Tibial artery (tissue), 4 donors: ENCODE measurements at regions not wholly inside any gene's neighbourhood (a gene's known extent, or its start where the extent isn't known, plus 50 kb on each side); places are given as distances from the start of the nearest gene placed in this dataset.
"Not testable (repeated sequence)": the region's sequence is repeated elsewhere in the genome, so short reads cannot be mapped to it uniquely, and the experiment has no call there.

Source experiments
- DNase-seq, 2 donors: peaks; one replicate each; pipeline ENCODE4 v3.0.0-alpha.2; 2019
- H3K27ac ChIP-seq, 2 donors: fragments of 200-600 bp; sonication (generic) in 1 of 2; 1 replicate in 1 of 2; 2 replicates in 1 of 2; pipeline ENCODE4 v1.5.1; 2018 to 2019; ENCODE audit warnings: mild to moderate bottlenecking in 1 of 2
- H3K27me3 ChIP-seq, 2 donors: fragments of 200-600 bp; sonication (generic) in 1 of 2; one replicate each; pipeline versions ENCODE4 v1.5.1 to v1.6.0; 2016 to 2019
- H3K36me3 ChIP-seq, 3 donors: fragments of 200-600 bp; sonication (generic) in 2 of 3; one replicate each; pipeline ENCODE4 v1.5.1; 2016 to 2019; ENCODE audit warnings: mild to moderate bottlenecking in 2 of 3
- H3K4me1 ChIP-seq, 4 donors: fragments of 200-600 bp; sonication (generic) in 2 of 4; 1 replicate in 3 of 4; 2 replicates in 1 of 4; pipeline ENCODE4 v1.5.1; 2016 to 2019
- H3K4me3 ChIP-seq, 2 donors: fragments of 200-600 bp; sonication (generic) in 1 of 2; 1 replicate in 1 of 2; 2 replicates in 1 of 2; pipeline ENCODE4 v1.5.1; 2018 to 2019; ENCODE audit warnings: mild to moderate bottlenecking in 2 of 2
- H3K9me3 ChIP-seq, 3 donors: fragments of 200-600 bp; sonication (generic) in 1 of 3; one replicate each; pipeline ENCODE4 v1.5.1; 2016 to 2019
- intact Hi-C: fragments of 100-400 bp; cut with DNase I; formaldehyde crosslinking; loops from one replicate; pipeline ENCODE4 v1.15.0; 2023; ENCODE audit warnings: low total_unique reads
- TF ChIP-seq, protein P1 (sequence below), 2 experiments: fragments of 200-600 bp in 1 of 2; fragments of 450-650 bp in 1 of 2; IDR thresholded peaks; one replicate each; pipeline ENCODE4 v1.5.1; 2017 to 2019; ENCODE audit warnings: antibody characterized with exemption in 2 of 2, mild to moderate bottlenecking in 1 of 2, moderate library complexity in 1 of 2

DNA sequence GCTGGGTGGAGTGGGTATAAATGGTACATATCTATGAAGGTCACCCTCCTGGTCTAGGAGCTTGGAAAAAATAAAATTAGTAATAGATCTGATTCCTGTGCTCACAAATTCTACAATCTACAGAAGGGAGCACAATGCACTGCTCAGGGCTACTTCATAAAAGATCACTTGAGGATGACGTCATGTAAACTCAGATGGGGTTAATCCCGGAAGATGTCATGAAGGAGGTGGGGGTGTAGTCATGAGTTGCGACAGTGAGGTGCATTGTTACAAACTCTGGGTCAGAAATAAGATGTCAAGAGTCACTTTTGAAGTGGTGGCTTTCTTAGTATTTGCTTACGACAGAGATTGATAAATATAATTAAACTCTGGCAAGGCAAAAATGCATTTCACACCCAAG is 68.2 kb downstream of the LHX9 start:
- no peaks in the 10 kb centered on the region for H3K36me3 ChIP-seq
- no peak overlapping the region for H3K4me3 ChIP-seq
- H3K27me3 ChIP-seq: no peaks in the 10 kb centered on the region
- no peaks in the 10 kb centered on the region for H3K4me1 ChIP-seq
- no peaks in the 10 kb centered on the region for H3K9me3 ChIP-seq
- DNase-seq: no peak
- intact Hi-C loops: no loop called here
- no peak overlapping the region for H3K27ac ChIP-seq
- TF ChIP-seq, protein P1, sequence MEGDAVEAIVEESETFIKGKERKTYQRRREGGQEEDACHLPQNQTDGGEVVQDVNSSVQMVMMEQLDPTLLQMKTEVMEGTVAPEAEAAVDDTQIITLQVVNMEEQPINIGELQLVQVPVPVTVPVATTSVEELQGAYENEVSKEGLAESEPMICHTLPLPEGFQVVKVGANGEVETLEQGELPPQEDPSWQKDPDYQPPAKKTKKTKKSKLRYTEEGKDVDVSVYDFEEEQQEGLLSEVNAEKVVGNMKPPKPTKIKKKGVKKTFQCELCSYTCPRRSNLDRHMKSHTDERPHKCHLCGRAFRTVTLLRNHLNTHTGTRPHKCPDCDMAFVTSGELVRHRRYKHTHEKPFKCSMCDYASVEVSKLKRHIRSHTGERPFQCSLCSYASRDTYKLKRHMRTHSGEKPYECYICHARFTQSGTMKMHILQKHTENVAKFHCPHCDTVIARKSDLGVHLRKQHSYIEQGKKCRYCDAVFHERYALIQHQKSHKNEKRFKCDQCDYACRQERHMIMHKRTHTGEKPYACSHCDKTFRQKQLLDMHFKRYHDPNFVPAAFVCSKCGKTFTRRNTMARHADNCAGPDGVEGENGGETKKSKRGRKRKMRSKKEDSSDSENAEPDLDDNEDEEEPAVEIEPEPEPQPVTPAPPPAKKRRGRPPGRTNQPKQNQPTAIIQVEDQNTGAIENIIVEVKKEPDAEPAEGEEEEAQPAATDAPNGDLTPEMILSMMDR (IDR thresholded peaks at IDR 0.05): no peak

GRCh38 chr1:197986817-197987216 is 69.6 kb downstream of the LHX9 start:
- Histone ChIP-seq H3K9me3 (no peaks in the 10 kb centered on the region), H3K27me3 (no peaks in the 10 kb centered on the region), H3K36me3 (no peaks in the 10 kb centered on the region), H3K4me3 (no peak overlapping the region), H3K27ac (no peak overlapping the region), H3K4me1 (no peaks in the 10 kb centered on the region)
- TF ChIP-seq, protein P1 (IDR thresholded peaks at IDR 0.05): no peak
- intact Hi-C loops: no loop called here
- DNase-seq: no peak

DNA sequence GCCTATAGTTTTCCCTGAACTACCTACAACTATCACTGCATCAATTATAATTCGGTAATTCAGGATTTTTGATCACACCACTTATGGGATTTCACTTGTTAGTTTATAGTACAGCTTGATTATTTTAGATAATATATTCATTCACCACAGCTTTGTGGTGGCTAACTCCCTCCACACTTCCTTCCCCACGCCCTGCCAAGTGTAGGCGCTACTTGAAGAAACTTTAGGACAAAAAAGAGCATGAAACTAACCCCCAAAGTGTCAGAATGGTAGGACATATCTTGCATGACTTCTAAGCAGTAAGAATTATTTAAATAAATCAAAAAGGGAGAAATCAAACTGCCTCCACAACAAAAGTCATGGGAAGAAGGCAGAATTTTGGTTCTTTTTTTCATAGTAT is 70.1 kb downstream of the LHX9 start:
- Histone ChIP-seq H3K4me3 (no peak overlapping the region), H3K27me3 (no peaks in the 10 kb centered on the region), H3K27ac (no peak overlapping the region), H3K36me3 (no peaks in the 10 kb centered on the region), H3K4me1 (no peaks in the 10 kb centered on the region), H3K9me3 (no peaks in the 10 kb centered on the region)
- DNase-seq: no peak
- intact Hi-C loops: no loop called here
- TF ChIP-seq, protein P1 (IDR thresholded peaks at IDR 0.05): no peak

- H3K4me1 ChIP-seq, H3K4me3 ChIP-seq, H3K36me3 ChIP-seq, intact Hi-C loops, H3K27me3 ChIP-seq, H3K9me3 ChIP-seq, H3K27ac ChIP-seq, DNase-seq: not testable (repeated sequence)
These were observed 71.4 kb downstream of the LHX9 start for GRCh38 chr1:197988581-197988980.

DNA sequence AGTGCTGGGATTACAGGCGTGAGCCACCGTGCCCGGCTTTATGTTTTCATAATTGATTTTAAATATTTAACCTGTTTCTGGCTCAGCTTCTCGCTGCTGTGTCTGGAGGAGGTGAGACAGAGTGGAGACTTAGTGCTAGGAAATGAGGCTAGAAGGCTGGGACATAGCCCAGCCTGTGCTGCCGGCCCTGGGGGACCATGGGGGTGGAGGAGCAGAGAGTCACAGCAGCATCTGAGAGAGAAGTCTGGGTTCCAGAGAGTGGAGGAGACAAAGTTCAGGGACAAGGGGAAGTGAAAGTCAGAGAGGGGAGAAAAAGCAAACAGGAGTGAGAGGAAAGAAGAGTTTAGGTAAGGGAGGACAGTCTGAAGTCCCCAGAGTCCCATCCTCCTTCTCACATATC is 71.9 kb downstream of the LHX9 start:
- Histone ChIP-seq H3K36me3 (no peaks in the 10 kb centered on the region), H3K27me3 (no peaks in the 10 kb centered on the region), H3K27ac (no peak overlapping the region), H3K4me3 (no peak overlapping the region), H3K9me3 (no peaks in the 10 kb centered on the region), H3K4me1 (no peaks in the 10 kb centered on the region)
- intact Hi-C loops: no loop called here
- DNase-seq: no peak
- TF ChIP-seq, protein P1 (IDR thresholded peaks at IDR 0.05): no peak

GRCh38 chr1:197991594-197991993 is 74.4 kb downstream of the LHX9 start:
- Histone ChIP-seq H3K9me3 (no peaks in the 10 kb centered on the region), H3K4me3 (no peak overlapping the region), H3K27ac (no peak overlapping the region), H3K27me3 (no peaks in the 10 kb centered on the region), H3K4me1 (no peaks in the 10 kb centered on the region), H3K36me3 (no peaks in the 10 kb centered on the region)
- no peak for DNase-seq
- intact Hi-C loops: no loop called here
- TF ChIP-seq, protein P1 (IDR thresholded peaks at IDR 0.05): no peak
